Esophagus (tissue), 2 donors: ENCODE measurements at regions not wholly inside any gene's neighbourhood (a gene's known extent, or its start where the extent isn't known, plus 50 kb on each side); places are given as distances from the start of the nearest gene placed in this dataset.

Source experiments
- H3K27ac ChIP-seq, 2 donors: one replicate each; pipeline ENCODE4 v1.5.1; 2013; ENCODE audit warnings: low read depth in 2 of 2, mild to moderate bottlenecking in 2 of 2, inconsistent platforms in 1 of 2, low read length in 1 of 2, moderate library complexity in 1 of 2
- H3K27me3 ChIP-seq, 2 donors: one replicate each; pipeline ENCODE4 v1.6.1; 2013; ENCODE audit warnings: low read length in 2 of 2, control low read depth in 1 of 2, mild to moderate bottlenecking in 1 of 2; ENCODE audit not compliant: insufficient read depth in 2 of 2, control insufficient read depth in 1 of 2
- H3K36me3 ChIP-seq, 2 donors: one replicate each; pipeline ENCODE4 v1.6.1; 2013; ENCODE audit warnings: low read length in 1 of 2; ENCODE audit not compliant: control insufficient read depth in 2 of 2, insufficient read depth in 2 of 2
- H3K4me1 ChIP-seq, 2 donors: one replicate each; pipeline ENCODE4 v1.6.1; 2013; ENCODE audit warnings: low read length in 1 of 2; ENCODE audit not compliant: control insufficient read depth in 2 of 2, insufficient read depth in 2 of 2
- H3K4me3 ChIP-seq, 2 donors: one replicate each; pipeline ENCODE4 v1.5.1; 2013; ENCODE audit warnings: low read length in 2 of 2, mild to moderate bottlenecking in 2 of 2, low read depth in 1 of 2, moderate library complexity in 1 of 2
- H3K9me3 ChIP-seq, 2 donors: one replicate each; pipeline ENCODE4 v1.6.1; 2013; ENCODE audit warnings: mild to moderate bottlenecking in 2 of 2, low read depth in 1 of 2, low read length in 1 of 2, moderate library complexity in 1 of 2; ENCODE audit not compliant: control insufficient read depth in 2 of 2, insufficient read depth in 1 of 2
- WGBS, 2 donors: extraction: QIAGEN DNeasy Blood & Tissue Kit; methylation state at CpG; one replicate each; pipeline ENCODE4 v1.1.7; 2013; 5-methylcytosine and 5-hydroxymethylcytosine counted together
- donor health status: healthy with polysubstance abuse.
- donor health status: Bipolar disorder and iron deficiency.

GRCh38 chr12:38469715-38470114 lies 153.1 kb downstream of the ALG10B start:
- H3K4me1 ChIP-seq: no peaks in the 10 kb centered on the region
- H3K36me3 ChIP-seq: no peaks in the 10 kb centered on the region
- no peak overlapping the region for H3K27ac ChIP-seq
- H3K4me3 ChIP-seq: no peak overlapping the region
- 77 to 87% methylated on average over 7 of the region's 7 CpGs for WGBS, 2 donors
- H3K27me3 ChIP-seq: no peaks in the 10 kb centered on the region
- peaks cover 0 to 2% of the 10 kb centered on the region in 2 donors for H3K9me3 ChIP-seq

DNA sequence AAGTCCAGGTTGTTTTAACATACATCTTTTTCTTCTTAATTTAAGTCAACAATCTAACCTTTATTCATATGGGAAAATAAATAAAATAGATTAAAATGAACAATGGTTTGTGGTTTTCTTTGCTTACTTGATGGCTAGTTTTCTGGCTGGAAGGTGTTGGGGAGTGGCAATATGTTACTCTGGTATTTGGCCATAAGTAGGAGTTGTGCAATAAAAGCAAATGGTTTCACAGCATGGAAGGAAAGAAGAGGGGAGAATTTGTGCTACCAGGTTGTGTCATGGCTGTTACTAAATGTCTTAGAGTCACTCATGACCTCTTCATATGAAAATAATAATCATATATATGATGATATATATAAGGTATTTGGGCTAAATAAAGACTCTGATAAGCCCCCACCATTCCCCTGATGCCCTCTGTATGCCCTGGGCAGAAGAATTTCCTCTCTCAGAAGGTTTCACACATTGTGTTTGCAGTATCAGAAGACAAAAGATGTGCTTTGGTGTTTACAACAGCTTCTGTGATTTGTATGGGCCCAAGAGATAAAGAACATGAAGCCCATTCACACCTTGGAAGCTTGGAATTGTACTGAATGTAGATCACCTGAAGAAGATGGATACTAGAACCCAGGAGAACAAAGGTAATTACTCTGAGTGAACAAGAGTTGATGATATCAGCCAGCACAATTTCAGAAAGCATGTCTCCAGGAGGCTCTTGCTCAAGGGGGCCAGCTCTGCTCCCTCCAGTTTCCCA lies 160.9 kb downstream of the ALG10B start:
- Histone ChIP-seq H3K4me3 (no peak overlapping the region), H3K27me3 (no peaks in the 10 kb centered on the region), H3K27ac (no peak overlapping the region), H3K9me3 (peaks cover 0 to 2% of the 10 kb centered on the region in 2 donors), H3K36me3 (no peaks in the 10 kb centered on the region), H3K4me1 (no peaks in the 10 kb centered on the region)

DNA sequence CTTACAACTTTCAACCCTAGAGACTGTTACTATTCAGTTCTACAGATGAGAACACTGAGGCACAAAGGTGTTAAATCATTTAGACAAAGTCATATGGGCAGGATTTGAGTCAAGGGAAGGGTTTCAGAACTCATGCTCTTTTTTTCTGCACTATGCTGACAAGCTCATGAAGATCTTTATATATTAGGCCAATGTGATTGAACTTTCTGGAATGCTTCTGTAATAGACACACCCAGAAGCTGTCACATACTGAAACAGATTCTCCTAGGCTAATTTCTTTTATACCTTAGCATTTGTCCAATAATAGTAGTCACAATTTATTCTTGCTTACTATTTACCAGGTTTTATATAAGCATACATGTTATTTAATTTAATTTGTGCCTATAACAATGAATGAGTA lies 164.0 kb downstream of the ALG10B start:
- Histone ChIP-seq H3K27ac (no peak overlapping the region), H3K9me3 (no peaks in the 10 kb centered on the region), H3K27me3 (no peaks in the 10 kb centered on the region), H3K4me3 (no peak overlapping the region), H3K4me1 (no peaks in the 10 kb centered on the region), H3K36me3 (no peaks in the 10 kb centered on the region)

DNA sequence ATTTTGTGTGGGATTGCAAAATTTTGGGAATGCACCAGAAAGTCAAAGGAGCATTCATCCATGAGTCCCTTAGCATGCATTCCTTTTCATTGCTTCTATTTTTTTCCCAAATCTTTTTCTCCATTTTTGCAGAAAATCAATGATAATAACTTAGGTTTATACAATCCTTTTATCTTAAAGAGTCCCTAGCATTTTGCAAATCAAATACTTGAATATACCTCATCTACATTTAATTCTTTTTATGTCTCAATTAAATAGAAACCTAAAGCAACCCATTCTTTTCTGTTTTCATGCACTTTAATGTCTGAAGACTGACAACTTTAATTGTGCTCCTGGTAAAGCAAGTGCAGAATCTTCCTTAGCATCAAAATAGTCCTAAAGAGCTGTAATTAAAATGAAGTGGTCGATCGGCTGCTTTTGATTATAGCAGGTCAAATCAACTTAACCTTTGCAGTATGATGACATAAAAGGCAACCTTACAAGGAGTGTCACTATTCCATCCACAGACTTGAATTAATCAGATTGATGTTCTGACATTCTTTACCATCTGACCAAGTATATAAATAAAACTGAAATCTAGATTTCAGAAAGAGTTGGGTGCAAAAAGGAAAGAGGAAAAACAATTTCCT lies 168.4 kb downstream of the ALG10B start:
- Histone ChIP-seq H3K27me3 (no peaks in the 10 kb centered on the region), H3K9me3 (no peaks in the 10 kb centered on the region), H3K36me3 (no peaks in the 10 kb centered on the region), H3K4me1 (no peaks in the 10 kb centered on the region), H3K27ac (no peak overlapping the region), H3K4me3 (no peak overlapping the region)
- 51 to 61% methylated on average over 2 of the region's 2 CpGs for WGBS, 2 donors

- no peaks in the 10 kb centered on the region for H3K4me1 ChIP-seq
- no peak overlapping the region for H3K27ac ChIP-seq
- no peaks in the 10 kb centered on the region for H3K27me3 ChIP-seq
- 56 to 78% methylated on average over 2 of the region's 2 CpGs for WGBS, 2 donors
- H3K9me3 ChIP-seq: no peaks in the 10 kb centered on the region
- H3K4me3 ChIP-seq: no peak overlapping the region
- H3K36me3 ChIP-seq: no peaks in the 10 kb centered on the region
Observed at GRCh38 chr12:38488866-38489265, 172.3 kb downstream of the ALG10B start.

DNA sequence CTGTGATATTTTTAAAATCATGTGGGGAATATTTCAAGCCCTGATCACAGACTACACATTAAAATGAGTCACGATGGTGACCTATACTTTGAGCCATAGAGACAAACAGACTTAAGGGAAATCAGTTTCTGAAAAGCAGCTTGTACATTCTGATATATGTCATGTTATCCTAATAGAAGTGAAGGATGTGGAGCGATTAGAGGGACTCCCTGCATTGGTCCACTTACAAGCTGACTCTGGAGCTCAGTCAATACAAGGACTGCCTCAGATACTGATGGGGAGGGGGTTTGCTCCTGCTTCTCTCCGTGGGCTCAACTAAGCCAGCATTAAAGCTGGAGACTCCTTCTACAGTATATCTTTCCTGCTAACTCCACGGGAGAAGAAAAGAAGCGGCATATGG lies 173.5 kb downstream of the ALG10B start:
- no peak overlapping the region for H3K4me3 ChIP-seq
- no peaks in the 10 kb centered on the region for H3K36me3 ChIP-seq
- no peaks in the 10 kb centered on the region for H3K27me3 ChIP-seq
- no peak overlapping the region for H3K27ac ChIP-seq
- 57 to 78% methylated on average over 5 of the region's 5 CpGs for WGBS, 2 donors
- H3K4me1 ChIP-seq: no peaks in the 10 kb centered on the region
- no peaks in the 10 kb centered on the region for H3K9me3 ChIP-seq

DNA sequence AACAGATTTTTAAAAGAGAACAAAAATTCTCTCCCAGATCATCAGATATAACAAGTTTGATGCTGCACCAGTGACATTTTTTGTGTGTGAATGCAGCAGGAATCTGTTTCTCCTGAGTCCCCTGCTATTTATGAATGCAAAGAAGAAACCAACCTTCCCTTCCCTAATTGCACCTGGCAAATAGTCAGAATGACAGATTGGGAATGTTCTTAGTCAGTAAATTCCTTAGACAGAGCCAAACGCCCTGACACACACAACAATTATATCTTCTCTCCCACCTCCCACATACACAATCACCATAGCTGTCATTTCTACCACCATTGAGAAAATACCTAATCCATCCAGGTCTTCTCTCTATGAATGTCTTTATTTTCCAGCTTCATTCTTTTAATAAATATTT lies 174.4 kb downstream of the ALG10B start:
- Histone ChIP-seq H3K4me1 (no peaks in the 10 kb centered on the region), H3K4me3 (no peak overlapping the region), H3K27me3 (no peaks in the 10 kb centered on the region), H3K36me3 (no peaks in the 10 kb centered on the region), H3K9me3 (no peaks in the 10 kb centered on the region), H3K27ac (no peak overlapping the region)
- WGBS, 2 donors: 19 to 23% methylated on average over 1 of the region's 1 CpG

DNA sequence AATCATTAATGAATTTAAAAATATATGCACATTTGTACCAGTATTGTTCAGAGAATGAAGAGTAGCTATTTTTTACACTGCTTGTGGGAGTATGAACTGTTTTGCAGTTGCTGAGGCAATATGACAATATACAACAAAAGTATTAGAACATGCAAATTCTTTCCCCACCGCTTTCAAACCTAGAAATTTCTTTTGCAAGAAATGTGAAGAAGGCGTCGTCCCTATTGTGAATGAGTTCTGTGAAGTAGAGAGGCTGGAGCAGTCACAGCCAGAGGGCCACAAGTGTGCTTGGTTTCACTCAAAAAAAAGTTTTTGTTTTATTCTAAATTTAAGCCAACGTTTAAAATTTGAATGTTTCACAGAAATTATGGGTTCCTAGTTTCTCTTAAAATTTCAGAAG lies 184.9 kb downstream of the ALG10B start:
- 73 to 81% methylated on average over 4 of the region's 4 CpGs for WGBS, 2 donors
- Histone ChIP-seq H3K27me3 (no peaks in the 10 kb centered on the region), H3K36me3 (no peaks in the 10 kb centered on the region), H3K4me1 (no peaks in the 10 kb centered on the region), H3K9me3 (no peaks in the 10 kb centered on the region), H3K4me3 (no peak overlapping the region), H3K27ac (no peak overlapping the region)

DNA sequence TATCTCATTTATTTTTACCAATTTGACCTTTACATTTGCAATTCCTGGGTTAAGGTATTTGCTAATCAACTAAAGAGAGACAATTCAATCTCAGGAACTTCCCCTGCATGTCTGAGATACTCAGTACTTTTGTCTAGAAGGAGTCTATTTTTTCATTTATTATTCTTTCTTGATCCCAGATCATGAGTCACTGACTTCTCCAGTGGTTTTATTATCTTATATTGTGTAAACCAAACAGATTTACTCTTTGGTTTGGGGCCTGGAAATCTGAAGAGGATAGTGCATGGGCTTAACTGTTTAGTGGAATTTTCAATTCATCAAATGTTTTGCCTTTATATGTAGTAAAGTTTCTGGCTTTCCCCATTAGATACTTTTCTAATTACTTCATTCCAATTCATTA lies 185.4 kb downstream of the ALG10B start:
- H3K27me3 ChIP-seq: no peaks in the 10 kb centered on the region
- H3K36me3 ChIP-seq: no peaks in the 10 kb centered on the region
- no peaks in the 10 kb centered on the region for H3K4me1 ChIP-seq
- no peaks in the 10 kb centered on the region for H3K9me3 ChIP-seq
- H3K4me3 ChIP-seq: no peak overlapping the region
- no peak overlapping the region for H3K27ac ChIP-seq

DNA sequence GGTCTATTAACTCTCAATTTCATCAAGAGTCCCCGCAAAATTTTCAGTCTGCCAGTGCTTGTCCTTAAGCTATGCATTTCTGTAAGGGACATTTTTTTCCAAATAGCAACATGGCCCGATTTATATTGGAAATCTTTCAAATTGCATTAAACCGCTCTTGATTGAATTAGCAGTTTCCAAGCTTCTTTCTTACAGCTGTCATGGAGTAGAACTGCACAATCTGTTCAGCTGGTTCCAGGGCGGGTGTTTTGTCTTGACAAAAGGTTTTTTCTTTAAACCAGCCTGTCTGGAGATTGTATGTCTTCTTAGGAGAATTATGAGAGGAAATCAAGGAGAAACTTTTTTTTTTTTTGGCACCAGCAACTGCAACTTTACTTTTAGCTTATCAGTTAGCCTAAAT lies 185.8 kb downstream of the ALG10B start:
- no peaks in the 10 kb centered on the region for H3K9me3 ChIP-seq
- H3K27me3 ChIP-seq: no peaks in the 10 kb centered on the region
- H3K36me3 ChIP-seq: no peaks in the 10 kb centered on the region
- no peak overlapping the region for H3K4me3 ChIP-seq
- no peak overlapping the region for H3K27ac ChIP-seq
- 59 to 66% methylated on average over 4 of the region's 4 CpGs for WGBS, 2 donors
- no peaks in the 10 kb centered on the region for H3K4me1 ChIP-seq
